PC-9 (cell line): ENCODE measurements at regions not wholly inside any gene's neighbourhood (a gene's known extent, or its start where the extent isn't known, plus 50 kb on each side); places are given as distances from the start of the nearest gene placed in this dataset.

Experiments
- BruUV-seq: library from RNA; stranded (reverse); fragments of 400-500 nt; replicated peaks from 2 replicates; lab custom pipeline; 2021; lab: Mats Ljungman, UMichigan
- CTCF ChIA-PET: fragments of 300-600 bp; sonication (Branson Sonifier 250); formaldehyde crosslinking; loops from one replicate; lab custom pipeline; 2022; ENCODE audit warnings: antibody characterized with exemption; lab: Charles Lee
- POLR2A ChIA-PET: fragments of 300-600 bp; sonication (Branson Sonifier 250); formaldehyde crosslinking; loops from one replicate; lab custom pipeline; 2022; ENCODE audit warnings: antibody characterized with exemption; ENCODE audit not compliant: unreplicated experiment; lab: Charles Lee
- DNase-seq, 2 experiments: peaks; one replicate each; pipeline versions ENCODE4 v3.0.0 to v3.0.0-alpha.2; 2015 to 2022; ENCODE audit warnings: mixed read lengths in 1 of 2
- H2AFZ ChIP-seq: fragments of 200-600 bp; sonication (generic); 2 replicates; pipeline ENCODE4 v1.8.1; 2017; ENCODE audit warnings: antibody characterized with exemption
- H3F3A ChIP-seq: fragments of 200-600 bp; sonication (generic); 2 replicates; pipeline ENCODE4 v1.8.1; 2017; ENCODE audit warnings: antibody characterized with exemption, mild to moderate bottlenecking, low read depth; ENCODE audit not compliant: insufficient read depth
- H3K27ac ChIP-seq: fragments of 200-600 bp; sonication (generic); 2 replicates; pipeline ENCODE4 v1.6.1; 2016; ENCODE audit warnings: mixed run types
- H3K27me3 ChIP-seq: fragments of 200-600 bp; sonication (generic); 2 replicates; pipeline ENCODE4 v1.6.1; 2016; ENCODE audit warnings: low read depth, mixed run types; ENCODE audit not compliant: insufficient read depth
- H3K36me3 ChIP-seq: fragments of 200-600 bp; sonication (generic); 2 replicates; pipeline ENCODE4 v1.6.1; 2016; ENCODE audit warnings: low read depth, mixed run types
- H3K4me1 ChIP-seq: fragments of 200-600 bp; sonication (generic); replicated peaks from 2 replicates; pipeline ENCODE4 v1.6.1; 2016; ENCODE audit warnings: mixed run types; ENCODE audit not compliant: insufficient read depth
- H3K4me2 ChIP-seq: fragments of 200-600 bp; sonication (generic); 2 replicates; pipeline ENCODE4 v1.6.1; 2017; ENCODE audit warnings: mixed run types
- H3K4me3 ChIP-seq: fragments of 200-600 bp; sonication (generic); 2 replicates; pipeline ENCODE4 v1.6.1; 2016; ENCODE audit warnings: mixed run types
- H3K79me2 ChIP-seq: fragments of 200-600 bp; sonication (generic); 2 replicates; pipeline ENCODE4 v1.6.1; 2017; ENCODE audit warnings: low read depth, mixed run types
- H3K9me2 ChIP-seq: fragments of 200-600 bp; sonication (generic); 2 replicates; pipeline ENCODE4 v1.8.1; 2017; ENCODE audit warnings: mild to moderate bottlenecking; ENCODE audit not compliant: insufficient read depth
- H3K9me3 ChIP-seq: fragments of 200-600 bp; sonication (generic); 2 replicates; pipeline ENCODE4 v1.8.1; 2016; ENCODE audit warnings: low read depth; ENCODE audit not compliant: insufficient read depth
- H4K20me1 ChIP-seq: fragments of 200-600 bp; sonication (generic); 2 replicates; pipeline ENCODE4 v1.8.1; 2017; ENCODE audit not compliant: insufficient read depth
- CTCF ChIP-seq: fragments of 200-600 bp; sonication (generic); conservative IDR thresholded peaks from 2 replicates; pipeline ENCODE4 v1.6.1; 2017; ENCODE audit warnings: mixed run types, antibody characterized with exemption, mild to moderate bottlenecking, moderate library complexity
- EZH2 ChIP-seq: fragments of 200-600 bp; sonication (generic); IDR thresholded peaks from 2 replicates; pipeline ENCODE4 v1.8.0; 2017; ENCODE audit warnings: antibody characterized with exemption, low read depth
- intact Hi-C: fragments of 100-400 bp; cut with micrococcal nuclease; formaldehyde crosslinking; loops from one replicate; pipeline ENCODE4 v1.10.0; 2022; ENCODE audit not compliant: unreplicated experiment

GRCh38 chr13:69603144-69603853 lies 504.3 kb upstream of the ATXN8OS start:
- TF ChIP-seq EZH2 (no peak), CTCF (no peak)
- Histone ChIP-seq H3K36me3 (no peaks in the 10 kb centered on the region), H3K27ac (no peak overlapping the region), H4K20me1 (no peaks in the 10 kb centered on the region), H3K4me3 (no peak overlapping the region), H2AFZ (no peak overlapping the region), H3K27me3 (no peaks in the 10 kb centered on the region), H3F3A (no peaks in the 10 kb centered on the region), H3K79me2 (no peaks in the 10 kb centered on the region), H3K4me2 (no peak overlapping the region), H3K4me1 (no peaks in the 10 kb centered on the region), H3K9me3 (no peaks in the 10 kb centered on the region), H3K9me2 (no peaks in the 10 kb centered on the region)
- ChIA-PET POLR2A (no interaction called here), CTCF (no interaction called here)
- intact Hi-C loops, result no loop called here
- DNase-seq, result no peak
- BruUV-seq, result no TSS peak

GRCh38 chr13:69601661-69602060 lies 506.0 kb upstream of the ATXN8OS start:
- TF ChIP-seq CTCF (no peak), EZH2 (no peak)
- Histone ChIP-seq H4K20me1 (no peaks in the 10 kb centered on the region), H3K36me3 (no peaks in the 10 kb centered on the region), H2AFZ (no peak overlapping the region), H3K9me2 (no peaks in the 10 kb centered on the region), H3K79me2 (no peaks in the 10 kb centered on the region), H3K4me3 (no peak overlapping the region), H3K9me3 (no peaks in the 10 kb centered on the region), H3K4me2 (no peak overlapping the region), H3K4me1 (no peaks in the 10 kb centered on the region), H3K27me3 (no peaks in the 10 kb centered on the region), H3K27ac (no peak overlapping the region), H3F3A (no peaks in the 10 kb centered on the region)
- CTCF ChIA-PET, result no interaction called here
- POLR2A ChIA-PET, result no interaction called here
- no peak for DNase-seq
- BruUV-seq, result no TSS peak
- intact Hi-C loops, result no loop called here

- Histone ChIP-seq H3K4me2 (no peak overlapping the region), H3K27ac (no peak overlapping the region), H3K4me3 (no peak overlapping the region), H3K4me1 (no peaks in the 10 kb centered on the region), H3K79me2 (no peaks in the 10 kb centered on the region), H3K9me3 (no peaks in the 10 kb centered on the region), H3K9me2 (no peaks in the 10 kb centered on the region), H4K20me1 (no peaks in the 10 kb centered on the region), H3K36me3 (no peaks in the 10 kb centered on the region), H2AFZ (no peak overlapping the region), H3F3A (no peaks in the 10 kb centered on the region), H3K27me3 (no peaks in the 10 kb centered on the region)
- intact Hi-C loops, result no loop called here
- no TSS peak for BruUV-seq
- ChIA-PET POLR2A (no interaction called here), CTCF (no interaction called here)
- TF ChIP-seq CTCF (no peak), EZH2 (no peak)
- DNase-seq, result no peak
Observed at GRCh38 chr13:69600811-69601210, 506.8 kb upstream of the ATXN8OS start.
